ENCODE measurements at regions not wholly inside any gene's neighbourhood (a gene's known extent, or its start where the extent isn't known, plus 50 kb on each side); places are given as distances from the start of the nearest gene placed in this dataset.

DNA sequence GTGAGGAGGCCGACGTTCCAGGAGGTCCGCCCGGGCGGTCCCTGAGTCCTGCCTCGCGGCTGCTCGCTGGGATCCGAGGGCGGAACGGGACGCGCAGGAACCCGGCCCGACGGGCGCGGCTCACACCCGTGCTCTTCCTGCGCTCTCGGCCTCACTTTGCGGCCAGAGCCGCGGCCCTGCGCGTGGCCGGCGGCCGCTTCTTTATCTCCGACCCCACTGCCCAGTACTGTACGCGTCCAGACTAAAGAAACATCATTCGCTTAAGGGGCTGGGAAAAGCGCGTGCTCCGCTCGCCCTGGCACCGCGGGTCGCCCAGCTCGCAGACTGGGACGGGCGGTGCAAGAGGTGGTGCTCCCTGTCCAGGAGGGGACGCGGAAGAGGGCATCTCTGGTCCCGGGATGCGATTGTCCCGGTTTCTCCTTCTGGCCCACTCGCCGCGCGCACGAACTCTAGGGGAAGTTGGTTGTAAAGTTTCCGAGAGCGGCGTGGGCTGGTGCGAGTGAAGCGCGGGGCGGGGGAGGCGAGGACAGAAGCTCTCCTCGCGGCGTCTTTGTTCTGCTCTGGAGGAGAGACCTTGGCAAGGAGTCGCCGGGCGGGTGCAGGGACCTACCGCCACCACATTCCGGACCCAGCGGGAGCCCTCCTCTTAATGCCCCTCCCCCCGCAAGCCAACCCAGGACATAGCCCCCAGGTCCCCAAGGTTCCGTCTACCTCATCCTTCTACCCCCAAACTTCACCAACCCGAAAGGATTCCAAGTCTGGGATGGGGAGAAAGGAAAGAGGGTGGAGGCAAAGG is 71.0 kb downstream of the SOX4 start:
- peak overlapping the region; percentile 93 for H3K4me3 Mint-ChIP-seq

DNA sequence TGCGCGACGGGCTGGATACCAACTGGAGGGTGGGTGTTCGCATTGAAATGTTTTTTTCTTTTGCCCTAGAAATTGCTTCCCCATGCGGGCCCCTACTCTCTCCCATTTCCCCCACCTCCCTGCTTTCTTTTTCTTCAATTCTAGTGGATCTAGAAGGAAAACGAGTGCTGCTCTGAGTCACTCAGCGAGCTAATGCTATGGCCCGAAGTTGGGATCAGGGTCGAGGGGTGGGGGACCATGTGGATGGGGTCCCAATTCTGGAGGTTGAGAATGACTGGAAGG is 71.5 kb downstream of the SOX4 start:
- no peak for DNase-seq
- peaks cover 53% of the 10 kb centered on the region for H3K4me1 Mint-ChIP-seq
- H3K27ac Mint-ChIP-seq: peak overlapping the region; percentile 92
- TF ChIP-seq, protein P1, sequence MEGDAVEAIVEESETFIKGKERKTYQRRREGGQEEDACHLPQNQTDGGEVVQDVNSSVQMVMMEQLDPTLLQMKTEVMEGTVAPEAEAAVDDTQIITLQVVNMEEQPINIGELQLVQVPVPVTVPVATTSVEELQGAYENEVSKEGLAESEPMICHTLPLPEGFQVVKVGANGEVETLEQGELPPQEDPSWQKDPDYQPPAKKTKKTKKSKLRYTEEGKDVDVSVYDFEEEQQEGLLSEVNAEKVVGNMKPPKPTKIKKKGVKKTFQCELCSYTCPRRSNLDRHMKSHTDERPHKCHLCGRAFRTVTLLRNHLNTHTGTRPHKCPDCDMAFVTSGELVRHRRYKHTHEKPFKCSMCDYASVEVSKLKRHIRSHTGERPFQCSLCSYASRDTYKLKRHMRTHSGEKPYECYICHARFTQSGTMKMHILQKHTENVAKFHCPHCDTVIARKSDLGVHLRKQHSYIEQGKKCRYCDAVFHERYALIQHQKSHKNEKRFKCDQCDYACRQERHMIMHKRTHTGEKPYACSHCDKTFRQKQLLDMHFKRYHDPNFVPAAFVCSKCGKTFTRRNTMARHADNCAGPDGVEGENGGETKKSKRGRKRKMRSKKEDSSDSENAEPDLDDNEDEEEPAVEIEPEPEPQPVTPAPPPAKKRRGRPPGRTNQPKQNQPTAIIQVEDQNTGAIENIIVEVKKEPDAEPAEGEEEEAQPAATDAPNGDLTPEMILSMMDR (IDR thresholded peaks at IDR 0.05): no peak
- H3K4me3 Mint-ChIP-seq: peak overlapping the region; percentile 93
- H3K27me3 Mint-ChIP-seq (ENCODE audit: low read depth, poor library complexity): peaks cover 10% of the 10 kb centered on the region
- peaks cover 4% of the 10 kb centered on the region for H3K9me3 Mint-ChIP-seq
- peaks cover 7% of the 10 kb centered on the region for H3K36me3 Mint-ChIP-seq (ENCODE audit: low read depth)

More for the DNA sequence above, 71.0 kb downstream of the SOX4 start:
- peak overlapping the region; percentile 97 for H3K27ac Mint-ChIP-seq
- H3K4me1 Mint-ChIP-seq: peaks cover 51% of the 10 kb centered on the region
- peaks cover 7% of the 10 kb centered on the region for H3K36me3 Mint-ChIP-seq (ENCODE audit: low read depth)
- H3K9me3 Mint-ChIP-seq: peaks cover 4% of the 10 kb centered on the region
- H3K27me3 Mint-ChIP-seq (ENCODE audit: low read depth, poor library complexity): peaks cover 10% of the 10 kb centered on the region
- TF ChIP-seq, protein P1 (IDR thresholded peaks at IDR 0.05): no peak
- peak; percentile 65 for DNase-seq

DNA sequence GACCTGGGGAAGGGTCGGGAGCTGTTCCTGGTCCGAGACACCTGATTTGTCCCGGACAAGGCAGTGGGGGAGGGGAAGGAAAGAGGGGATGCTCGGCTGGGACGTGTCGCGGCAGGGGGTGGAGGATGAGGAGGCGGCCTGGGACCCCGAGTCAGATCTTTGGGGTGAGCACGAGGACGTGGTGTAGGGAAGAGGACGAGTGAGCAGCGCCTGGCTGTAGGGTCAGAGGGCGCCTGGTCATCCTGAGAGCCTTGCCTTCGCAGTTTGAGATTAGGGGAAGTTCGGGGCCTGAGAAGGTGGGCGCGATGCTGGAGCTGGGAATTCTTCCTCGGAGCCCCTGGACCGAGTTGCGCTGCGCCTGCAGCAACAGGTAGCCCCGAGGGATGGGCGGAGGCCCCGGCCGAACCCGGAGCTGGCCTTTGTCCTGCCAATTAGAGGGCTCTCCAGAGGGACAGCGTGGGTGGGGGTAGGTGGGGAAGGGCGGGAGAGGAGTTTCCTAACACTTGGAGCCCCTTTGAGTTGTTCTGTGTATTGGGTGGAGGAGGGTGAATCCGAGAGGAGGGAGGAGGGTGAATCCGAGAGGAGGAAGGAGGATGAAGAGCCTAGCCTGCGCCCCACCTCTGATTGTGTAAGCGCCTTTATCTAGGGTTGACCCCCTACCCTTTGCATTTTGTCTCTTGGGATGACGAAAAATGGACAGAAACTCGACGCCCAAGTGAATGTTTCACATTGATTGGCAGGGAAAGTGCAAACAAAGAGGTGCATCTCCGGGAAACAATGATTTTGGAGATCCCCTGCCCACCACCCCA is 72.0 kb downstream of the SOX4 start:
- peaks cover 10% of the 10 kb centered on the region for H3K27me3 Mint-ChIP-seq (ENCODE audit: low read depth, poor library complexity)
- TF ChIP-seq, protein P1 (IDR thresholded peaks at IDR 0.05): no peak
- peaks cover 13% of the 10 kb centered on the region for H3K36me3 Mint-ChIP-seq (ENCODE audit: low read depth)
- DNase-seq: peak; percentile 44
- H3K4me1 Mint-ChIP-seq: peaks cover 59% of the 10 kb centered on the region
- H3K9me3 Mint-ChIP-seq: peaks cover 4% of the 10 kb centered on the region
- H3K4me3 Mint-ChIP-seq: peak overlapping the region; percentile 93
- peak overlapping the region; percentile 92 for H3K27ac Mint-ChIP-seq

DNA sequence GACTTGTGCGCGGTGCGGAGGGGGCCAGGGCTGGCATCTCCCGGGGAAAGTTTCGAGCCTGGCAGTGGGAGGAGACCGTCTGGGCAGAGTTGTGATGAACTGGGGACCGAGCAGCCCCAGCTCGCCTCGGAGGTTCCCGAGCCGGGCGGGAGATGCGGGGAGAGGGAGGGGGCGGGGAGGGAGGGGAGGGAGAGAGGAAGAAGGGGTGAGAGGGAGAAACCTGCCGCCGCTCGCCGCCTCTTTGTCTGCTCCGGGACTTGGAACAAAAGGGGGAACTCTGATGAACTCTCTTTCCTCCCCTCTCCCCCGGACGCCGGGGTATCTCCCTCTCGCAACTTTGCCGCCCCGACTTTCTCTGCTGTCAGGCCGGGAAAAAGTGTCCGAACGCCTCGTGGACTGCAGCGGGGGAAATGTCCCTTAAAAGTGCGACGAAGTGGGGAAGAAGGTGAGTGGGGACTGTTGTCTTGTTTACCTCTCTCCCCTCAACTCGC is 72.7 kb downstream of the SOX4 start:
- TF ChIP-seq, protein P1 (IDR thresholded peaks at IDR 0.05): no peak
- Mint-ChIP-seq H3K9me3 (peaks cover under 1% of the 10 kb centered on the region), H3K27me3 (ENCODE audit: low read depth, poor library complexity) (peaks cover 10% of the 10 kb centered on the region), H3K4me1 (peaks cover 62% of the 10 kb centered on the region), H3K27ac (peak overlapping the region; percentile 92), H3K36me3 (ENCODE audit: low read depth) (peaks cover 16% of the 10 kb centered on the region), H3K4me3 (peak overlapping the region; percentile 93)
- peak; percentile 47 for DNase-seq

DNA sequence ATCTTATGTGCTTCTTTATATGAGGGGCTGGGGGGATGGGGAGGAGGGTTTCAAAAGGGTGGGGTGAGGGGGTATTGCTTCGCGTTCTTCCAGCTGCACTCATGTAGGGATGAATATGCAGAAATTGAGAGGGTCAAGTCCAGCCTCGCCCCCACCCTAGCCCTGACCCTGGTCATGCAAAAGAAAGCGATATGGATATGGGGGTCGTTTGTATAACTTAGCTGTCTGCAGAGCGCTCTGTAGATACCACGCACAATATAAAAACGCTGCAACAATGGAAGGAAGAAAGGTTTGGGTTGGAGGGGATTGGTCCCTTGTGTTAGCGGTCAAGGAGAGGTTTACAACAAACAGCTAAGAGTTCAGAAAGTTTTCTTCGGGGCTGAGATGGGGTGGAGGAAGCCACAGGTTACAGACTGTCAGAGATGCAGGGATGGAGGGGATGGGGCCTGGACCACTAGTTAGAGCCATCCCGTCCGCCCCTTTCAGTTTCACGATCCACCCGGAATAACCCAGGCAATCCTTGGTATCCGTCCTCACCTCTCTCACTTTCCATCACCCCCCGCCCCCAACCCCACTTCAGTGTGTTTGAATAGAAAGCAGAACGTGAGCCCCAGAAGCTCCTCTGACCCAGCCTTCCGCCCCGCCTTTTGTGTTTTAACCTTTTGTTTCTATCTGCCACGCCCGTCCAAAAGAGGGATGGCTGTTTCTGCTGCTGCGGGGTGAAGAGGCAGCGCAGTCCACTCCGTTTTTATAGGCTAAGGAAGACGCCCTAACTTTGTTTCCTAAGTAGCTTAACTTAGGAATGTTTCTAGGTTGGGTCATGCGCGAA is 73.5 kb downstream of the SOX4 start:
- peaks cover 3% of the 10 kb centered on the region for H3K27me3 Mint-ChIP-seq (ENCODE audit: low read depth, poor library complexity)
- peak; percentile 50 for DNase-seq
- TF ChIP-seq, protein P1 (IDR thresholded peaks at IDR 0.05): no peak
- no peaks in the 10 kb centered on the region for H3K9me3 Mint-ChIP-seq
- peaks cover 62% of the 10 kb centered on the region for H3K4me1 Mint-ChIP-seq
- peak overlapping the region; percentile 88 for H3K27ac Mint-ChIP-seq
- H3K36me3 Mint-ChIP-seq (ENCODE audit: low read depth): peaks cover 16% of the 10 kb centered on the region
- peak overlapping the region; percentile 93 for H3K4me3 Mint-ChIP-seq
